Astrocyte (in vitro differentiated cells and primary cell): ENCODE measurements at regions not wholly inside any gene's neighbourhood (a gene's known extent, or its start where the extent isn't known, plus 50 kb on each side); places are given as distances from the start of the nearest gene placed in this dataset.

Experiments used
- DNase-seq: peaks from one replicate; pipeline ENCODE4 v3.0.0-alpha.2; 2010; ENCODE audit warnings: low read depth
- FAIRE-seq: peaks from 2 replicates; lab custom pipeline; 2011; peaks lifted over from hg19 to GRCh38; lab: Jason Lieb, UNC
- H2AFZ ChIP-seq: 2 replicates; pipeline ENCODE4 v1.6.0; 2012; ENCODE audit warnings: low read depth, low read length, inconsistent platforms
- H3K27ac ChIP-seq: 2 replicates; pipeline ENCODE4 v1.5.1; 2011; ENCODE audit warnings: low read depth, low read length, inconsistent platforms
- H3K27me3 ChIP-seq: 2 replicates; pipeline ENCODE4 v1.6.0; 2011; ENCODE audit warnings: low read length, inconsistent platforms; ENCODE audit not compliant: insufficient read depth
- H3K36me3 ChIP-seq: 2 replicates; pipeline ENCODE4 v1.5.1; 2011; ENCODE audit warnings: low read length, inconsistent platforms; ENCODE audit not compliant: insufficient read depth
- H3K4me1 ChIP-seq: 2 replicates; pipeline ENCODE4 v1.5.1; 2011; ENCODE audit warnings: low read length, inconsistent platforms; ENCODE audit not compliant: insufficient read depth
- H3K4me2 ChIP-seq: 2 replicates; pipeline ENCODE4 v1.6.0; 2012; ENCODE audit warnings: low read length, inconsistent platforms
- H3K4me3 ChIP-seq: 2 replicates; pipeline ENCODE4 v1.5.1; 2011; ENCODE audit warnings: low read depth, mild to moderate bottlenecking, low read length, inconsistent platforms; ENCODE audit not compliant: insufficient read depth
- H3K79me2 ChIP-seq: 2 replicates; pipeline ENCODE4 v1.6.0; 2012; ENCODE audit warnings: mild to moderate bottlenecking, low read length, inconsistent platforms; ENCODE audit not compliant: insufficient read depth
- H3K9ac ChIP-seq: 2 replicates; pipeline ENCODE4 v1.6.0; 2012; ENCODE audit warnings: mild to moderate bottlenecking, low read length, inconsistent platforms
- H3K9me3 ChIP-seq: 2 replicates; pipeline ENCODE4 v1.5.1; 2012; ENCODE audit warnings: low read depth, mild to moderate bottlenecking, low read length, inconsistent platforms; ENCODE audit not compliant: insufficient read depth
- H4K20me1 ChIP-seq: 2 replicates; pipeline ENCODE4 v1.6.0; 2012; ENCODE audit warnings: low read length, inconsistent platforms; ENCODE audit not compliant: insufficient read depth
- H3K27ac Mint-ChIP-seq: one replicate; pipeline ENCODE4 v1.8.0; 2021; ENCODE audit warnings: mild to moderate bottlenecking, mixed read lengths; ENCODE audit not compliant: unreplicated experiment
- H3K27me3 Mint-ChIP-seq: one replicate; pipeline ENCODE4 v1.8.0; 2021; ENCODE audit warnings: low read depth, mixed read lengths; ENCODE audit not compliant: unreplicated experiment
- H3K36me3 Mint-ChIP-seq: one replicate; pipeline ENCODE4 v1.8.0; 2021; ENCODE audit warnings: low read depth, mixed read lengths; ENCODE audit not compliant: unreplicated experiment
- H3K4me1 Mint-ChIP-seq: one replicate; pipeline ENCODE4 v1.8.0; 2021; ENCODE audit warnings: low read depth, mixed read lengths; ENCODE audit not compliant: unreplicated experiment
- H3K4me3 Mint-ChIP-seq: one replicate; pipeline ENCODE4 v1.8.0; 2021; ENCODE audit warnings: mild to moderate bottlenecking, moderate library complexity, mixed read lengths; ENCODE audit not compliant: unreplicated experiment
- H3K9me3 Mint-ChIP-seq: one replicate; pipeline ENCODE4 v1.8.0; 2021; ENCODE audit warnings: mild to moderate bottlenecking, mixed read lengths; ENCODE audit not compliant: unreplicated experiment
- CTCF ChIP-seq: IDR thresholded peaks from 2 replicates; pipeline ENCODE4 v1.5.1; 2011; ENCODE audit warnings: low read depth, mild to moderate bottlenecking, inconsistent platforms, low read length, moderate library complexity; ENCODE audit not compliant: insufficient read depth
- EZH2 ChIP-seq: IDR thresholded peaks from 2 replicates; pipeline ENCODE4 v1.6.1; 2012; ENCODE audit warnings: mild to moderate bottlenecking, low read length, inconsistent platforms; ENCODE audit not compliant: insufficient read depth

GRCh38 chr10:117471344-117471874 is 71.1 kb upstream of the EMX2 start:
- Mint-ChIP-seq H3K9me3 (peaks cover 10% of the 10 kb centered on the region), H3K36me3 (no peaks in the 10 kb centered on the region), H3K4me3 (no peak overlapping the region), H3K27me3 (peaks cover 34% of the 10 kb centered on the region), H3K27ac (no peak overlapping the region), H3K4me1 (no peaks in the 10 kb centered on the region)
- H3K4me2 ChIP-seq: no peak overlapping the region
- no peaks in the 10 kb centered on the region for H3K4me1 ChIP-seq
- FAIRE-seq: no peak
- no peak for DNase-seq
- no peak overlapping the region for H3K9ac ChIP-seq
- H4K20me1 ChIP-seq: no peaks in the 10 kb centered on the region
- no peaks in the 10 kb centered on the region for H3K79me2 ChIP-seq
- no peaks in the 10 kb centered on the region for H3K36me3 ChIP-seq
- H3K9me3 ChIP-seq: no peaks in the 10 kb centered on the region
- H2AFZ ChIP-seq: no peak overlapping the region
- no peak overlapping the region for H3K27ac ChIP-seq
- TF ChIP-seq CTCF: no peak
- TF ChIP-seq EZH2: no peak
- H3K4me3 ChIP-seq: no peak overlapping the region
- H3K27me3 ChIP-seq: no peaks in the 10 kb centered on the region

GRCh38 chr10:117470733-117471132 is 71.8 kb upstream of the EMX2 start:
- no peak overlapping the region for H3K4me2 ChIP-seq
- H3K27ac ChIP-seq: no peak overlapping the region
- H4K20me1 ChIP-seq: no peaks in the 10 kb centered on the region
- Mint-ChIP-seq H3K36me3 (no peaks in the 10 kb centered on the region), H3K4me3 (no peak overlapping the region), H3K27ac (no peak overlapping the region), H3K9me3 (peaks cover 10% of the 10 kb centered on the region), H3K27me3 (peaks cover 37% of the 10 kb centered on the region), H3K4me1 (no peaks in the 10 kb centered on the region)
- no peak for TF ChIP-seq EZH2
- TF ChIP-seq CTCF: no peak
- no peak overlapping the region for H3K9ac ChIP-seq
- DNase-seq (no peak), FAIRE-seq (no peak)
- H3K9me3 ChIP-seq: no peaks in the 10 kb centered on the region
- H3K27me3 ChIP-seq: no peaks in the 10 kb centered on the region
- no peaks in the 10 kb centered on the region for H3K79me2 ChIP-seq
- H3K4me1 ChIP-seq: no peaks in the 10 kb centered on the region
- H3K4me3 ChIP-seq: no peak overlapping the region
- H3K36me3 ChIP-seq: no peaks in the 10 kb centered on the region
- no peak overlapping the region for H2AFZ ChIP-seq

DNA sequence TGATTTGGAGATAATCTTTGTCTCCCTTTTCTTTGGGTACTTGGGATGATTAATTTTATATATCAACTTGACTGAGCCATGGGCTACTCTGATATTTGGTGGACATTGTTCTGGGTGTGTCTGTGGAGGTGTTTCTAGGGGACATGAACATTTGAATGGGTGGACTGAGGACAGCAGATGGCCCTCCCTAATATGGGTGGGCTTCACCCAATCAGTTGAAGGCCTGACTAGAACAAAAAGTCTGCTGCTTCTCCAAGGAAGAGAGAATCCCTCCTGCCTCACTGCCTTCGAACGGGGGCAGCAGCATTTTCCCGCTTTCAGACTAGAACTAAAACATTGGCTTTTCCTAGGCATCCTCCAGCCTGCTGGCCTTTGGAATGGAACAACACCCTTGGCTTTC is 73.9 kb upstream of the EMX2 start:
- peaks cover under 1% of the 10 kb centered on the region for H3K9me3 ChIP-seq
- no peak overlapping the region for H3K4me3 ChIP-seq
- H3K27ac ChIP-seq: no peak overlapping the region
- no peaks in the 10 kb centered on the region for H4K20me1 ChIP-seq
- H3K4me1 ChIP-seq: no peaks in the 10 kb centered on the region
- Mint-ChIP-seq H3K27ac (no peak overlapping the region), H3K9me3 (peaks cover 10% of the 10 kb centered on the region), H3K4me1 (no peaks in the 10 kb centered on the region), H3K27me3 (peaks cover 37% of the 10 kb centered on the region), H3K4me3 (no peak overlapping the region), H3K36me3 (peaks cover 2% of the 10 kb centered on the region)
- H3K27me3 ChIP-seq: no peaks in the 10 kb centered on the region
- DNase-seq (no peak), FAIRE-seq (no peak)
- no peak overlapping the region for H3K4me2 ChIP-seq
- no peak overlapping the region for H3K9ac ChIP-seq
- no peak for TF ChIP-seq EZH2
- TF ChIP-seq CTCF: no peak
- H3K79me2 ChIP-seq: no peaks in the 10 kb centered on the region
- H3K36me3 ChIP-seq: no peaks in the 10 kb centered on the region
- H2AFZ ChIP-seq: no peak overlapping the region
